Loucy (cell line): ENCODE measurements at regions not wholly inside any gene's neighbourhood (a gene's known extent, or its start where the extent isn't known, plus 50 kb on each side); places are given as distances from the start of the nearest gene placed in this dataset.

Source experiments
- H2AFZ ChIP-seq: fragments of 200-600 bp; sonication (generic); 2 replicates; pipeline ENCODE4 v1.6.0; 2016; ENCODE audit warnings: antibody characterized with exemption, mild to moderate bottlenecking, low read length, moderate library complexity
- H3F3A ChIP-seq: fragments of 200-600 bp; 2 replicates; pipeline ENCODE4 v1.6.0; 2016; ENCODE audit warnings: antibody characterized with exemption, low read depth, mild to moderate bottlenecking
- H3K27me3 ChIP-seq: fragments of 200-600 bp; sonication (generic); 2 replicates; pipeline ENCODE4 v1.6.1; 2014; ENCODE audit warnings: low read length, mild to moderate bottlenecking; ENCODE audit not compliant: insufficient read depth, poor library complexity, severe bottlenecking
- H3K36me3 ChIP-seq: fragments of 200-600 bp; sonication (generic); 2 replicates; pipeline ENCODE4 v1.6.1; 2016; ENCODE audit warnings: low read length; ENCODE audit not compliant: insufficient read depth
- H3K4me1 ChIP-seq: fragments of 200-600 bp; sonication (generic); 2 replicates; pipeline ENCODE4 v1.5.1; 2014; ENCODE audit warnings: low read length, mild to moderate bottlenecking; ENCODE audit not compliant: insufficient read depth, poor library complexity, severe bottlenecking
- H3K4me2 ChIP-seq: fragments of 200-600 bp; sonication (generic); 2 replicates; pipeline ENCODE4 v1.6.0; 2014; ENCODE audit warnings: antibody characterized with exemption, low read length, low read depth, mild to moderate bottlenecking; ENCODE audit not compliant: poor library complexity, severe bottlenecking
- H3K4me3 ChIP-seq: fragments of 200-600 bp; sonication (generic); 2 replicates; pipeline ENCODE4 v1.5.1; 2014; ENCODE audit warnings: low read length, mild to moderate bottlenecking, mixed read lengths; ENCODE audit not compliant: poor library complexity, severe bottlenecking
- H3K79me2 ChIP-seq: fragments of 200-600 bp; sonication (generic); 2 replicates; pipeline ENCODE4 v1.6.1; 2014; ENCODE audit warnings: low read length; ENCODE audit not compliant: insufficient read depth
- H3K9ac ChIP-seq: fragments of 200-600 bp; sonication (generic); 2 replicates; pipeline ENCODE4 v1.6.0; 2014; ENCODE audit warnings: mild to moderate bottlenecking, low read depth, low read length, moderate library complexity; ENCODE audit not compliant: poor library complexity, severe bottlenecking
- H3K9me2 ChIP-seq: fragments of 200-600 bp; sonication (generic); replicated peaks from 2 replicates; pipeline ENCODE4 v1.6.1; 2016; ENCODE audit warnings: low read depth, low read length, mixed read lengths
- H3K9me3 ChIP-seq: fragments of 200-600 bp; sonication (generic); 2 replicates; pipeline ENCODE4 v1.6.1; 2014; ENCODE audit warnings: mild to moderate bottlenecking, antibody characterized with exemption, low read length, low read depth; ENCODE audit not compliant: insufficient read depth
- H4K20me1 ChIP-seq: fragments of 200-600 bp; sonication (generic); 2 replicates; pipeline ENCODE4 v1.6.0; 2014; ENCODE audit warnings: antibody characterized with exemption, low read length, mild to moderate bottlenecking; ENCODE audit not compliant: insufficient read depth, poor library complexity, severe bottlenecking
- EZH2phosphoT487 ChIP-seq: fragments of 200-600 bp; IDR thresholded peaks from 2 replicates; pipeline ENCODE4 v1.6.1; 2018; ENCODE audit warnings: antibody characterized with exemption, mild to moderate bottlenecking, moderate library complexity, borderline replicate concordance
- TF ChIP-seq, protein P1 (sequence below): fragments of 200-600 bp; sonication (generic); conservative IDR thresholded peaks from 2 replicates; pipeline ENCODE4 v1.5.1; 2014; ENCODE audit warnings: mild to moderate bottlenecking, antibody characterized with exemption, low read length

DNA sequence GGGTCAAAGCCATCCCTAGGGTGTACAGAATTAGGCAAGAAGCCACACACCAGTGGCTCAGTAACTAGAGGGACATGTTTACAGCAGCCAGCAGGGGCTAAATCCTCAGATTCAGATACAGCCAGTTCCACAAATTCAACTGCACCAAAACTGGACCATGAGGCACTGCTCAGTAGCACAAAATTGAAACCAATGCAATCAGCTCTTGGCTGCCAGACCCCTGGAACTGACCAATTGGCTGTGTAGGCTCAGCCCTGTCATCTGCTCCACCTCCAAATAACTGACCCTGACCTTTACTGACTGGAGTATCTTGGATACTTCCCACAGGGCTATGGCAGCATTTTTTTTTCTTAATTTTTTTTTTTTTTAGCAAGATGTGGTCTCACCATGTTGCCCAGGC is 226.5 kb downstream of the FOXO1 start:
- H3K4me2 ChIP-seq: no peak overlapping the region
- H3K9ac ChIP-seq: no peak overlapping the region
- no peaks in the 10 kb centered on the region for H3K27me3 ChIP-seq
- H3K79me2 ChIP-seq: no peaks in the 10 kb centered on the region
- H3K4me3 ChIP-seq: no peak overlapping the region
- H3K9me3 ChIP-seq: no peaks in the 10 kb centered on the region
- no peak overlapping the region for H2AFZ ChIP-seq
- H3K9me2 ChIP-seq: no peaks in the 10 kb centered on the region
- H4K20me1 ChIP-seq: no peaks in the 10 kb centered on the region
- H3F3A ChIP-seq: no peaks in the 10 kb centered on the region
- no peaks in the 10 kb centered on the region for H3K36me3 ChIP-seq
- H3K4me1 ChIP-seq: no peaks in the 10 kb centered on the region
- TF ChIP-seq, protein P1, sequence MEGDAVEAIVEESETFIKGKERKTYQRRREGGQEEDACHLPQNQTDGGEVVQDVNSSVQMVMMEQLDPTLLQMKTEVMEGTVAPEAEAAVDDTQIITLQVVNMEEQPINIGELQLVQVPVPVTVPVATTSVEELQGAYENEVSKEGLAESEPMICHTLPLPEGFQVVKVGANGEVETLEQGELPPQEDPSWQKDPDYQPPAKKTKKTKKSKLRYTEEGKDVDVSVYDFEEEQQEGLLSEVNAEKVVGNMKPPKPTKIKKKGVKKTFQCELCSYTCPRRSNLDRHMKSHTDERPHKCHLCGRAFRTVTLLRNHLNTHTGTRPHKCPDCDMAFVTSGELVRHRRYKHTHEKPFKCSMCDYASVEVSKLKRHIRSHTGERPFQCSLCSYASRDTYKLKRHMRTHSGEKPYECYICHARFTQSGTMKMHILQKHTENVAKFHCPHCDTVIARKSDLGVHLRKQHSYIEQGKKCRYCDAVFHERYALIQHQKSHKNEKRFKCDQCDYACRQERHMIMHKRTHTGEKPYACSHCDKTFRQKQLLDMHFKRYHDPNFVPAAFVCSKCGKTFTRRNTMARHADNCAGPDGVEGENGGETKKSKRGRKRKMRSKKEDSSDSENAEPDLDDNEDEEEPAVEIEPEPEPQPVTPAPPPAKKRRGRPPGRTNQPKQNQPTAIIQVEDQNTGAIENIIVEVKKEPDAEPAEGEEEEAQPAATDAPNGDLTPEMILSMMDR: no peak

DNA sequence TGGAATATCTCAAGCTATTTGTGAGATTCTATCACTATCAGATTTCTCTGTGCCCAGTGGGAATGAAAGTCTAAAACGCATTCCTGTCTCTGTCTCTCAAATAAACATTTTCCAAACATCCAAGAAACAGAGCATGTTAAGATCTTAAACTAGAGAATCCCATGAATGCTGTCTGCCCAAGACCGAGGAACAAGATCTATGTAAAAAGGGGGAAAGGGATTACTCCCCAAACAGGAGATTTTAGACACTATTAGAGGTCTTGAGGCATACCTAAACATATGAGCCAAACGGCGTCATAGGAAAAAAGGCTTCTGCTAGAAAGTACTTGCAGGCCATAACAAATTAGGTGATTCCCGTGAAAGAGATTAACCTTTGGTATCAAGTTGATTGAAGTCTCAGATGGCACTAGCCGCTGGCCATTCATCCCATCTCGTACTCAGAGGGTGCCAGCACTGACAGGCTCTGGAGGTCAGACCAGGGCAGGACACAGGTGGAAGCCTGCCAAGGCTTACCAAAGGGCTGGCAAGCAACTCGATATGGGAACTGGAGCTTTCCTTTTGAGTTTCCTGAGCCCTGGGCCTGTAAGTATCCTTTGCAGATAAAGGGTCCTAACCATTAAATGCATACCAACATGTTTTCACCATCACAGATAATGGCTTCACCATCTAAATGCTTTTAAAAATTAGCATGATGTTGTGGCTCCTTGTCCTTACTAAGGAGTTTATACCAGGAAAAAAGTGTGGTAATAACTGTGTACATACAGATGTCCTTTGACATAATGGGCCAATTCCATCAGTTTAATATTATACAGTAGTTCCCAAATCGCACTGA is 225.2 kb downstream of the FOXO1 start:
- Histone ChIP-seq H3K4me1 (no peaks in the 10 kb centered on the region), H3K9me3 (no peaks in the 10 kb centered on the region), H3F3A (no peaks in the 10 kb centered on the region), H3K36me3 (no peaks in the 10 kb centered on the region), H3K27me3 (no peaks in the 10 kb centered on the region), H3K4me2 (no peak overlapping the region), H4K20me1 (no peaks in the 10 kb centered on the region), H3K79me2 (no peaks in the 10 kb centered on the region), H2AFZ (no peak overlapping the region), H3K4me3 (no peak overlapping the region), H3K9me2 (no peaks in the 10 kb centered on the region), H3K9ac (no peak overlapping the region)
- no peak for TF ChIP-seq EZH2phosphoT487
- TF ChIP-seq, protein P1: no peak

DNA sequence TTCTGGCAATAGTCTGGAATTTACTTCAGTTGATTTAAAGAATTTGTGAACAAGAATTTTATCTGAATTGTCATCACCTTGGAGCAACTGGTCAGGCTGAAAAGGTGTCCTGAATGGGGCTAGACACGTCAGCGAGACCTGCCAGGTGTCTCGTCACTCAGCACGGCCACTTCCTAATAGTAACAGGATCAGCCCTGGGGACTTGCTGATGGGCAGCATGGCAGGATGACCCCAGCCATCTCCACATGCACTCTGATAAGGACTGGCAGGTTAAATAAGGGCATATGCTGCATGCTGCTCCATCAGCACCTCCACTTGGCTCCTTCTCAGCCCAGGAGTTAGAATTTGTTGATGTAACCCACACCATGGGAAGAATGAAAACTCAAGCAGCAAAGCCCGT is 224.2 kb downstream of the FOXO1 start:
- Histone ChIP-seq H4K20me1 (no peaks in the 10 kb centered on the region), H3F3A (no peaks in the 10 kb centered on the region), H2AFZ (no peak overlapping the region), H3K79me2 (no peaks in the 10 kb centered on the region), H3K9me2 (no peaks in the 10 kb centered on the region), H3K27me3 (no peaks in the 10 kb centered on the region), H3K9ac (no peak overlapping the region), H3K4me1 (no peaks in the 10 kb centered on the region), H3K4me3 (no peak overlapping the region), H3K9me3 (no peaks in the 10 kb centered on the region), H3K4me2 (no peak overlapping the region), H3K36me3 (no peaks in the 10 kb centered on the region)
- no peak for TF ChIP-seq EZH2phosphoT487
- TF ChIP-seq, protein P1: no peak
